ENCODE measurements at regions not wholly inside any gene's neighbourhood (a gene's known extent, or its start where the extent isn't known, plus 50 kb on each side); places are given as distances from the start of the nearest gene placed in this dataset.

GRCh38 chr4:156606554-156607477 lies 364.8 kb downstream of the PDGFC start:
- peak; percentile 64 for DNase-seq (ENCODE audit: low read depth)
- TF ChIP-seq CTCF (IDR thresholded peaks at IDR 0.05; ENCODE audit: low read length, missing control alignments), result no peak
- H3K4me3 ChIP-seq (replicated peaks; ENCODE audit: low read depth, low read length), result no peak overlapping the region

- no peak overlapping the region for H3K4me3 ChIP-seq (replicated peaks; ENCODE audit: low read depth, low read length)
- no peak for TF ChIP-seq CTCF (IDR thresholded peaks at IDR 0.05; ENCODE audit: low read length, missing control alignments)
- DNase-seq (ENCODE audit: low read depth), result peak; percentile 66
These were observed 373.4 kb downstream of the PDGFC start for GRCh38 chr4:156598138-156598681.

- no peak for DNase-seq (ENCODE audit: low read depth)
- TF ChIP-seq CTCF (IDR thresholded peaks at IDR 0.05; ENCODE audit: low read length, missing control alignments), result no peak
- no peak overlapping the region for H3K4me3 ChIP-seq (replicated peaks; ENCODE audit: low read depth, low read length)
These were observed 374.8 kb downstream of the PDGFC start for GRCh38 chr4:156596706-156597329.

GRCh38 chr4:156596026-156596425 lies 375.6 kb downstream of the PDGFC start:
- peak; percentile 56 for DNase-seq (ENCODE audit: low read depth)
- H3K4me3 ChIP-seq (replicated peaks; ENCODE audit: low read depth, low read length), result no peak overlapping the region
- TF ChIP-seq CTCF (IDR thresholded peaks at IDR 0.05; ENCODE audit: low read length, missing control alignments), result no peak

GRCh38 chr4:156595041-156595440 lies 376.6 kb downstream of the PDGFC start:
- TF ChIP-seq CTCF (IDR thresholded peaks at IDR 0.05; ENCODE audit: low read length, missing control alignments), result no peak
- no peak overlapping the region for H3K4me3 ChIP-seq (replicated peaks; ENCODE audit: low read depth, low read length)
- DNase-seq (ENCODE audit: low read depth), result no peak

GRCh38 chr4:156594624-156595023 lies 377.0 kb downstream of the PDGFC start:
- TF ChIP-seq CTCF (IDR thresholded peaks at IDR 0.05; ENCODE audit: low read length, missing control alignments), result no peak
- no peak overlapping the region for H3K4me3 ChIP-seq (replicated peaks; ENCODE audit: low read depth, low read length)
- no peak for DNase-seq (ENCODE audit: low read depth)

Data from fibroblast of pulmonary artery (primary cell).